PC-9 (cell line): ENCODE measurements at regions not wholly inside any gene's neighbourhood (a gene's known extent, or its start where the extent isn't known, plus 50 kb on each side); places are given as distances from the start of the nearest gene placed in this dataset.

ENCODE experiments used
- EZH2 ChIP-seq: fragments of 200-600 bp; sonication (generic); IDR thresholded peaks from 2 replicates; pipeline ENCODE4 v1.8.0; 2017; ENCODE audit warnings: antibody characterized with exemption, low read depth
- TF ChIP-seq, protein P1 (sequence below): fragments of 200-600 bp; sonication (generic); conservative IDR thresholded peaks from 2 replicates; pipeline ENCODE4 v1.6.1; 2017; ENCODE audit warnings: mixed run types, antibody characterized with exemption, mild to moderate bottlenecking, moderate library complexity

DNA sequence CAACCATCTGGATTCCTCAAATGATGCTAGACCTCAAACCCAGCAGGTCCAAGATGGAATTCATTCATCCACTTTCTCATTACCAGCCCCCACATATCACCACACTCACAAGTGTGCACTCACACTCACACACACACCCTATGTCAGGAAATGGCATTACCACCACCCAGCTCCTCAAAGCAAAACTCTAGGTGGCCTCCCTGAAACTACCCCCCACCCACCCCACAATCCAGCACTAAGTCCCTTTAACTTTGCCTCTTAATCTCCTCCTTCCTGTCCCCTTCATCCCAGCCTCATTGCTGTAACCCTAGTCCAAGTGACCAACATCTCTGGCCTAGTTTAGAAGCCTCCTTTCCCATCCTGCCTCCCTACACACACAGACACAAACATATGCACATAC is 109.4 kb downstream of the TNFAIP3 start:
- TF ChIP-seq, protein P1, sequence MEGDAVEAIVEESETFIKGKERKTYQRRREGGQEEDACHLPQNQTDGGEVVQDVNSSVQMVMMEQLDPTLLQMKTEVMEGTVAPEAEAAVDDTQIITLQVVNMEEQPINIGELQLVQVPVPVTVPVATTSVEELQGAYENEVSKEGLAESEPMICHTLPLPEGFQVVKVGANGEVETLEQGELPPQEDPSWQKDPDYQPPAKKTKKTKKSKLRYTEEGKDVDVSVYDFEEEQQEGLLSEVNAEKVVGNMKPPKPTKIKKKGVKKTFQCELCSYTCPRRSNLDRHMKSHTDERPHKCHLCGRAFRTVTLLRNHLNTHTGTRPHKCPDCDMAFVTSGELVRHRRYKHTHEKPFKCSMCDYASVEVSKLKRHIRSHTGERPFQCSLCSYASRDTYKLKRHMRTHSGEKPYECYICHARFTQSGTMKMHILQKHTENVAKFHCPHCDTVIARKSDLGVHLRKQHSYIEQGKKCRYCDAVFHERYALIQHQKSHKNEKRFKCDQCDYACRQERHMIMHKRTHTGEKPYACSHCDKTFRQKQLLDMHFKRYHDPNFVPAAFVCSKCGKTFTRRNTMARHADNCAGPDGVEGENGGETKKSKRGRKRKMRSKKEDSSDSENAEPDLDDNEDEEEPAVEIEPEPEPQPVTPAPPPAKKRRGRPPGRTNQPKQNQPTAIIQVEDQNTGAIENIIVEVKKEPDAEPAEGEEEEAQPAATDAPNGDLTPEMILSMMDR, result no peak
- no peak for TF ChIP-seq EZH2
